ENCODE measurements at regions not wholly inside any gene's neighbourhood (a gene's known extent, or its start where the extent isn't known, plus 50 kb on each side); places are given as distances from the start of the nearest gene placed in this dataset.

DNA sequence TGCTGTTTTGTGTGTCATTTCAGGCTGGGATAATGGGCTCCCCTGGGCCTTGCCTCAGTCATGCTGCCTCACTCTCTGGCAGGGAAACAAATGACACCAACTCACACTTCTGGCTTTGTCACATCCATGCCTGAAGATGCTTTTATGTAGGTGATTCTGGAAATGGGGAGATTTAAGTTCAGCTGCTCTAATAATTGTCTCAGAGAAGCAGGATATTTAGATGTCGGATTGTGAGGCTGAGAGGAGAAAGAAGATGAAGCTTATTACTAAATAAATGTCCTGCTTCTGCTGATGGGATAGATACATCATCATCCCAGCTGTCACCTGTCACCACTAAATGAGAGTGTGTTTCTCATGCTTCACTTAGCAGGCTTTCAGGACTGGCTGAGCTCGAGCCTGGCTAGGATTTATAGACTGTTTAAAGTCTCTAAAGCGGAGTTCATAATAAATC lies 480.2 kb upstream of the SPTLC3 start:
- H3K27ac ChIP-seq: no peak overlapping the region
- H3K4me3 ChIP-seq: no peak overlapping the region
- H3K9me3 ChIP-seq: peaks cover 0 to 9% (median 0%) of the 10 kb centered on the region in 11 donors
- TF ChIP-seq, protein P1, sequence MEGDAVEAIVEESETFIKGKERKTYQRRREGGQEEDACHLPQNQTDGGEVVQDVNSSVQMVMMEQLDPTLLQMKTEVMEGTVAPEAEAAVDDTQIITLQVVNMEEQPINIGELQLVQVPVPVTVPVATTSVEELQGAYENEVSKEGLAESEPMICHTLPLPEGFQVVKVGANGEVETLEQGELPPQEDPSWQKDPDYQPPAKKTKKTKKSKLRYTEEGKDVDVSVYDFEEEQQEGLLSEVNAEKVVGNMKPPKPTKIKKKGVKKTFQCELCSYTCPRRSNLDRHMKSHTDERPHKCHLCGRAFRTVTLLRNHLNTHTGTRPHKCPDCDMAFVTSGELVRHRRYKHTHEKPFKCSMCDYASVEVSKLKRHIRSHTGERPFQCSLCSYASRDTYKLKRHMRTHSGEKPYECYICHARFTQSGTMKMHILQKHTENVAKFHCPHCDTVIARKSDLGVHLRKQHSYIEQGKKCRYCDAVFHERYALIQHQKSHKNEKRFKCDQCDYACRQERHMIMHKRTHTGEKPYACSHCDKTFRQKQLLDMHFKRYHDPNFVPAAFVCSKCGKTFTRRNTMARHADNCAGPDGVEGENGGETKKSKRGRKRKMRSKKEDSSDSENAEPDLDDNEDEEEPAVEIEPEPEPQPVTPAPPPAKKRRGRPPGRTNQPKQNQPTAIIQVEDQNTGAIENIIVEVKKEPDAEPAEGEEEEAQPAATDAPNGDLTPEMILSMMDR (IDR thresholded peaks at IDR 0.05): no peak
- H3K27me3 ChIP-seq: no peaks in the 10 kb centered on the region
- no peaks in the 10 kb centered on the region for H3K4me1 ChIP-seq
- intact Hi-C loops (cut with DNase I): no loop called here
- ATAC-seq: no peak
- no peaks in the 10 kb centered on the region for H3K36me3 ChIP-seq
- DNase-seq: no peak
- 45 to 47% methylated on average over 3 of the region's 3 CpGs for WGBS, 2 donors

DNA sequence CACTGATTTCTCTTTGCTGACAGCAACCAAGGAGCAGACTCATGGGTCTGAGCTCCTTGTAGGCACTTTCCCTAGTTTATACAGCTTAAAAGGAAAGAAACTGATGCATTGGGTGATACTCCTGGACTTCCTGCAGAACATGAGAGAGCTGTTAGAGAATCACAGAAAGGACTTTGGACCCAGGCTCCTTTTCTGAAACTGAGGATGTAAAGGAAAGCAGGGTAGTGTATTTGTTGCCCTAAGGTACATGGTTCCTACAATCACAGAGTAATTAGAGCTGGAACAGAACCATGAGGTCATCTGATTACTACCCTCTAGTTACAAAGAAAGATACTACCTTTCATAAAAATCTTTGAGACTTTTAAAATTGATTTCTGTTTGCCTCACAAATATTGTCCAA lies 477.1 kb upstream of the SPTLC3 start:
- Histone ChIP-seq H3K9me3 (peaks cover 0 to 13% (median 0%) of the 10 kb centered on the region in 11 donors), H3K4me1 (no peaks in the 10 kb centered on the region), H3K4me3 (no peak overlapping the region), H3K27me3 (no peaks in the 10 kb centered on the region), H3K36me3 (no peaks in the 10 kb centered on the region), H3K27ac (no peak overlapping the region)
- intact Hi-C loops (cut with DNase I): no loop called here
- TF ChIP-seq, protein P1 (IDR thresholded peaks at IDR 0.05): no peak
- DNase-seq (no peak), ATAC-seq (no peak)

DNA sequence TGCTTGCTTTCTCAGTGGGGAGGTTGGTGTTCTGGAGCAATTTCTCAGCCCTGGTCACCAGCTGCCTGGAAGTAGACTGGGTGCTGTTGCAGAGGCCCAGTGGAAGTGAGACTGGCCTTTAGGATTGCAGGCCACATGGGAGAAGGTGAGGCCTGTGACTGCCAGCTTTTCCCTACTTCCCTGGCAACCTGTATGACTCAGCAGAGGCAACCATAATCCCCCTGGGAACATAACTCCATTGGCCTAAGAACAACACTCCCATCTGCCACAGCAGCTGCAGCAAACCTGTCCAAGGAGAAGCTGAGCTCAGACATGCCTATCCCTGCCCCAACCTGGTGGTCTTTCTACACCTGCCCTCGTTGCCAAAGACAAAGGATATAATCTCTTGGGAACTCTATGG lies 473.5 kb upstream of the SPTLC3 start:
- H3K4me1 ChIP-seq: no peaks in the 10 kb centered on the region
- H3K36me3 ChIP-seq: no peaks in the 10 kb centered on the region
- peaks cover 0 to 33% (median 3%) of the 10 kb centered on the region in 11 donors for H3K9me3 ChIP-seq
- ATAC-seq (no peak), DNase-seq (no peak)
- no peak overlapping the region for H3K4me3 ChIP-seq
- intact Hi-C loops (cut with DNase I): no loop called here
- 22 to 25% methylated on average over 1 of the region's 1 CpG for WGBS, 2 donors
- TF ChIP-seq, protein P1 (IDR thresholded peaks at IDR 0.05): no peak
- H3K27me3 ChIP-seq: no peaks in the 10 kb centered on the region
- H3K27ac ChIP-seq: no peak overlapping the region

DNA sequence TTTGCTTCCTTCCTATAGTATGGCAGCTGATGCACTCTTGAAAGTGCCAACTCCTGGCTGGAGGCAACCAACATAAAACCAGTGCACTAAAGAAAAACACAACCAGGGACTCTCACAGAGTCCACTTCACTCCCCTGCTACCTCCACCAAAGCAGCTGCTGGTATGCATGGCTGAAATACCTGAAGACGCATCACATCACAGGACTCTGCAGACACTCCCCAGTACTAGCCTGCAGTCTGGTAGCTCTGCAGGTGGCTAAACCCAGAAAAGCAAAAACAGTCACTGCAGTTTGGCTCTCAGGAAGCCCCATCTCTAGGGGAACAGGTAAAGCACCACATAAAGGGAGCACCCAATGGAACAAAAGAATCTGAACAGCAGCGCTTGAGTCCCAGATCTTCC lies 473.0 kb upstream of the SPTLC3 start:
- H3K27me3 ChIP-seq: no peaks in the 10 kb centered on the region
- WGBS, 2 donors: 88 to 91% methylated on average over 2 of the region's 2 CpGs

More for the DNA sequence above, 473.0 kb upstream of the SPTLC3 start:
- H3K4me1 ChIP-seq: no peaks in the 10 kb centered on the region
- ATAC-seq (no peak), DNase-seq (no peak)
- no peak overlapping the region for H3K4me3 ChIP-seq
- peaks cover 0 to 33% (median 3%) of the 10 kb centered on the region in 11 donors for H3K9me3 ChIP-seq
- intact Hi-C loops (cut with DNase I): no loop called here
- no peaks in the 10 kb centered on the region for H3K36me3 ChIP-seq
- TF ChIP-seq, protein P1 (IDR thresholded peaks at IDR 0.05): no peak
- H3K27ac ChIP-seq: no peak overlapping the region

All from heart right ventricle (tissue), 16 donors.